NCI-H1417 treated with DMSO at 0.1 percent for 48 hours (cell line): ENCODE measurements at regions not wholly inside any gene's neighbourhood (a gene's known extent, or its start where the extent isn't known, plus 50 kb on each side); places are given as distances from the start of the nearest gene placed in this dataset.

Experiments
- DNase-seq: peaks from one replicate; lab custom pipeline; 2025; lab: John Stamatoyannopoulos, UW

DNA sequence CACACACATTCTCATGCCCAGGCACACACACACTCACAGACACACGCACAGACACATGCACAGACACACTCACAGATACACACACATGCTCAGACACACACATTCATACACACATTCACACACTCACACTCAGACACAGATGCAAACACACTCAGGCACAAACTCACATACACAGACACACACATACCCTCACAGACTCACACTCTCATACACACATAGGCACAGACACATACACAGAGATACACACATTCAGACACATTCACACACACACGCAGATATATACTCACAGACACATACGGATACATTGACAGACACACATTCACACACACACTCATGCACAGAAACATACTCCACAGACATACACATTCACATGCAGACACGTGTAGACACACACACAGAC, 89.6 kb downstream of the RBFOX3 start:
- DNase-seq: no peak

- no peak for DNase-seq
Observed at GRCh38 chr17:79520167-79521165, 90.4 kb downstream of the RBFOX3 start.

GRCh38 chr17:79519601-79520000, 91.2 kb downstream of the RBFOX3 start:
- DNase-seq: no peak

GRCh38 chr17:79518585-79519523, 92.0 kb downstream of the RBFOX3 start:
- DNase-seq: no peak

DNA sequence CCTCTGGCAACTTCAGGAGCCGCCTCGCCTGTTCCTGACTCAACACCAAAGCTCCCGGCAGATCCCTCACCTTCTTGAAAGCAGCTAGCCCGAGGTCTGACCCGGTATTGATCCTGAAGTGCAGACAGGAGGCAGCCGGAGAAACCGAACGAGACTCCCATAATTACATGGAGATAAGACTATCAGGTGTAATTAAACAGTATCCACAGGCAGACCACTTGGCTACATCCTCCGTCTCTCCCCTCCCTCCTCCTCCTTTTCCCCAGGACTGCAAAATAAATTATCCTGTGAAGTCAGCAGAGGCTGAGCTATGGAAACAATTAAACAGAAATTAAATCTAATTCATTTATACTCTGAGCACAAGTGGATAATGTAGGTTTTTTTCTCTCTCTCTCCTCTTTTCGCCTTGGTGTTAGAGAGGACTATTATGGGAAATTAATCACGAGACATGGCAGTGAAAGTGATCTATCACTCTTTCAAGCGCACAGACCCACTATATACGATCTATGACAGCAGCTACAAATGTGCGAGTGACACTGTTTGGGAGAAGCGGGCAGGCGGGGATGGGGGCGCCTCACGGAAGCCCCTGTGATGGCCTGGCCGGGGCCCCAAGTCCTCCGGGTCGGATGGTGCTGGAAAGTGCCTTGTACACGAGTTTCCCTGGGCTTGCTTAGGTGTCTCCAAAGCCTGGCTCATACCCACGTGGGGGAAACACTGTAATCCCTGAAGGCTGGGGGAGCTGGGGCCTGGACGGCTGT, 92.8 kb downstream of the RBFOX3 start:
- no peak for DNase-seq

- no peak for DNase-seq
Observed at GRCh38 chr17:79515646-79516571, 94.9 kb downstream of the RBFOX3 start.

- no peak for DNase-seq
Observed at GRCh38 chr17:79515110-79515509, 95.7 kb downstream of the RBFOX3 start.

- no peak for DNase-seq
Observed at GRCh38 chr17:79513820-79514535, 96.9 kb downstream of the RBFOX3 start.

DNA sequence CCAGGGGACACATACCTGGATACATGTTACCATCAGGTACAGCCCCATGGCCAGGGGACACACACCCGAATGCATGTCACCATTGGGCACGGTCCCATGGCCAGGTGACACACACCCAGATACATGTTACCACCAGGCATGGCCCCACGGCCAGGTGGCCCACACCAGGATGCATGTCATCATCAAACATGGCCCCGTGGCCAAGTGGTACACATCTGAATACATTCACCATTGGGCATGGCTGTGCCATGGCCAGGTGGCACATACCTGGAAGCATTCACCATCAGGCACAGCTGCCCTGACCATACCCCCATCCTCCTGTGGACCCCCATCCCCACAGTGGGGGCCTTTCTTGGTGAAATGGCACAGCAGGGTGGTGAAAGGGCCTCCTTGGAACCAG, 97.6 kb downstream of the RBFOX3 start:
- no peak for DNase-seq

DNA sequence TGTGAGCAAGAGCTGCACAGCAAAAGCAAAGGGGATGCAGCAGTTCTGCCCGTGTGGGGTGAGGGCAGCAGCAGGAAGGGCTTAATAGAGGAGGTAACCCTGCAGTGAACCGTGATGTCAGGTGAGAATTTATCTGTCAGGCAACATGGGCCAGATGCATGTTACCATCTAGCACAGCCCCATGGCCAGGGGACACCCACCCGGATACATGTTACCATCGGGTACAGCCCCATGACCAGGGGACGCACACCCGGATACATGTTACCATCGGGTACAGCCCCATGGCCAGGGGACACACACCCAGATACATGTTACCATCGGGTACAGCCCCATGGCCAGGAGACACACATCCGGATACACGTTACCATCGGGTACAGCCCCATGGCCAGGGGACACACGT, 99.4 kb downstream of the RBFOX3 start:
- no peak for DNase-seq

- no peak for DNase-seq
Observed at GRCh38 chr17:79510071-79510470, 100.8 kb downstream of the RBFOX3 start.

GRCh38 chr17:79509490-79509889, 101.4 kb downstream of the RBFOX3 start:
- no peak for DNase-seq

GRCh38 chr17:79509008-79509407, 101.8 kb downstream of the RBFOX3 start:
- DNase-seq: no peak

DNA sequence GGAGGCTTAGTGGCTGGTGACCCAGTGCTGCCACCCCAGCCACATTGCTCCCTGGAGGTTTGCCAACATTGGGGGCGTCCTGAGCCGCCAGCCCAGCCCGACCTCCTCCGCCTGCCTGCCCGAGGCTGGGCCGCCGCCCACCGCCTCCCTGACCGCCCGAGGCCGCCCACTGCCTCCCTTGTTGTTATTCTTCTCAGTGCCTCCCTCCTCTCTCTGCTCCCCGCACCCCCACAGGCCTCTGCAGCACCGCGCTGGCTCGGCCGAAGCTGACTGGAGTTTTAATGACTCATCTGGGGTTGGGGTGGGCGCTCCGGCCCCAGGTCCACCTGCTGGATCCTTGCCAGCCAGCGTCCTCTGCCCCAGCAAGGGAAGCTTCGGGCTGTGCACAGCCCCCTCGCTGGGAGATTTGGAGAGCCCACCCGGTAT, 102.5 kb downstream of the RBFOX3 start:
- no peak for DNase-seq

- no peak for DNase-seq
Observed at GRCh38 chr17:79506955-79507354, 103.9 kb downstream of the RBFOX3 start.

DNA sequence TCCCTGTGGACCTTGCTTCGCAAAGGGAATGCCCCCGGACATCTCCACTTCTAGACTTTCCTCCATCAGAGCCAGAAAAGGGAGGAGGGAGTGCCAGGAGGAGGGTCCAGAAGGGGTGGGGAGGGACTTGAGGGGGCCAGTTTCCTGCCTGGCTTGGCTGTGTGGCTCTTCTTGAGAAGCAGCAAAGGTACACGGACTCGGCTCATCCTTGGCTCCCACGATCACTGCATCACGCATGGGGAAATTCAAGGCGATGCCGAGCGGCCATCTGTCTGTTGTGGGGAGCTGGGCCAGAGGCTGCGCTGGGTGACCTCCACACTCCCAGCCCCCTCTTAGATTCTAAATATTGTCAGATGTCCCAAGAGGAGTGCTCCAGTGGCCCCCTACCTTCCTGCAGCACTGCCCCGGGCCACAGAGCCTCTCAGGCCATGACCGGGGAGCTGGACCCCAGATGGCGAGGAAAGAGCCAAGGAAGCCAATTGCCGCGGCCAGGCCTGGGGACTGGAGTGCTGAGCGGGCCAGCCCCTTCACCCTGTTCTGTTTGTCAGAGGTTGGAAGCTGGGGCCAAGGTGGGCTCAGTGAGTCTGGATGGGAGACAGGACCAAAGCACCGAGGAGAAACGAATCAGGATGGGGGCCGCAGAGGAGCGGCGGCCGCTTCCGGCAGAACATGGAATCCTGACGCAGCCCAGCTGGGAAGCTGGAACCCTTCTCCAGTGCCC, 104.5 kb downstream of the RBFOX3 start:
- no peak for DNase-seq

DNA sequence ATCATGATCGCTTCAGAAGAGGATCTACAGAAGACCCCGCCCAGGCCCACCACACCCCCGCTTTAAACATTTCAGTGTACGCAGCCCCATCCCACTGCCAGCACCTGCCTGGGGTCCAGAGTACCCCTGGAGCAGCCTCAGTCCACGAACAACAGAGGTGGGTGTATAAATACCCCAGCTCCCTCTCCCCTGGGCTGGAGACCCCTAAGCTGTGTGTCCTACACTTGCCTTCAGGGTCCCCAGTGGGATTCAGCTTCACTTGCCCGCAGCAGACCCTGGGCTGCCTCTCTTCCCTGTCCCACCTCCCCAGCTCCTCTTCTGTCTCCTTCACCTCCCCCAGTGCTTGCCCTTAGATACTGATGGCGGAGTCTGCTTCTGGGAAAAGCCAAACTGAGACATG, 105.7 kb downstream of the RBFOX3 start:
- no peak for DNase-seq

DNA sequence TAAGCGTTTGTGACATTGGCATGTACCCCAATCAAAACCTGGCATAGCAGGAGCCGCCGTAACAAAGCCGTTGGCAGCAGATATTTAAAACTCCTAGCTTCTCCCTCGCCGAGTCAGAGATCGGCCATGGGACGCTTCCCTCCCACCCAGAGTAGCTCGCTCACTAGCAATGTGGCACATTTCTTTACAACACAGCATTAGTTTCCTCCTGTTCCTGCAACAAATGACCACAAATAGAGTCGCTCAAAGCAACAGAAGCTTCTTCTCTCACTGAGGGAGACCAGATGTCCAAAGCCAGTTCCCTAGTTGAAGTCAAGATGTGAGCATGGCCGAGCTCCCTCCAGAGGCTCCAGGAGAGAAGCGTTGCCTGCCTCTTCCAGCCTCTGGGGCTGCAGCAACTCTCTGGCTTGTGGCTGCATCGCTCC, 106.7 kb downstream of the RBFOX3 start:
- DNase-seq: no peak

DNA sequence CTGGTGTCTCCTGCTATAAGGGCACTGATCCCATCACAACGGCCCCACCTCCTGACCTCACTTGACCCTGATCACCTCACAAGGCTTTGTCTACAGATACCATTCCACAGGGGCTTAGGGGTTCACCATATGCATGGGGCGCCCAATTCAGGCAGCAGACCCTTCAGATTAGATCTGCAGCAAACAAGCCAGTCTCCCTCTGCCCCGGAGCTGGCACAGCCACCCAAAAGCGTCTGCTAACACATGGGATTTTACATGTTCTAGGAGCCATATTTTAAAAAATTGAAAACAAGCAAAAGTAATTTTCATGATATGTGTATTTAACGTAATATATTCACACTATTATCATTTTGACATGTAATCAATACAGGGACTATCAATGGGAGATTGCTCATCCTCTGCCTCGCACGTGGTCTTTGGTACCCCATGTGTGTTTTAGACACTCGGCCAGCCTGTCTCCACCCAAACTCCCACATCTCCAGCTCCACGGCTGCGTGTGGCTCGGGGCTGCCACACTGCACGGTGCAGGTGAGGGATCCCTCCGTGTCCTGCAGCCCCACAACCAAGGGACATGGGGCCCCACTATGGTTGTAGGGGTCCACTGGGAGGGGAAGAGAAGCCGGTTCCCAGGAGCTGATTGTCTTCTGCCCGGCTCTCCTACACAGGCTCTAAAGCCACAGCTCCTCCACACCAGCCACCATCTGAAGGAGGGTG, 107.6 kb downstream of the RBFOX3 start:
- DNase-seq: no peak
